Stimulated activated CD4-positive, alpha-beta T cell treated with anti-CD3 and anti-CD28 coated beads, Interleukin-1b, Interleukin-23, amount 100 ng/mL, for 48 hours (primary cell): ENCODE measurements at regions not wholly inside any gene's neighbourhood (a gene's known extent, or its start where the extent isn't known, plus 50 kb on each side); places are given as distances from the start of the nearest gene placed in this dataset.
"Not testable (repeated sequence)": the region's sequence is repeated elsewhere in the genome, so short reads cannot be mapped to it uniquely, and the experiment has no call there.

Source experiments
- DNase-seq: peaks from one replicate; pipeline ENCODE4 v3.0.0-alpha.2; 2020

GRCh38 chr4:184950117-184950830 lies 68.0 kb upstream of the HELT start:
- DNase-seq = no peak

GRCh38 chr4:184950926-184951325 lies 67.4 kb upstream of the HELT start:
- no peak for DNase-seq

- no peak for DNase-seq
These were observed 66.6 kb upstream of the HELT start for GRCh38 chr4:184951668-184952160.

- DNase-seq = no peak
These were observed 65.8 kb upstream of the HELT start for GRCh38 chr4:184952522-184952921.

- no peak for DNase-seq
These were observed 64.8 kb upstream of the HELT start for GRCh38 chr4:184953421-184953945.

- DNase-seq = no peak
These were observed 64.3 kb upstream of the HELT start for GRCh38 chr4:184953971-184954370.

- no peak for DNase-seq
These were observed 63.8 kb upstream of the HELT start for GRCh38 chr4:184954482-184954881.

GRCh38 chr4:184955116-184955515 lies 63.2 kb upstream of the HELT start:
- no peak for DNase-seq

- DNase-seq = no peak
These were observed 62.7 kb upstream of the HELT start for GRCh38 chr4:184955636-184956035.

- DNase-seq = no peak
These were observed 60.7 kb upstream of the HELT start for GRCh38 chr4:184957446-184958115.

GRCh38 chr4:184958127-184958922 lies 60.0 kb upstream of the HELT start:
- no peak for DNase-seq

GRCh38 chr4:184958923-184959210 lies 59.4 kb upstream of the HELT start:
- no peak for DNase-seq

- no peak for DNase-seq
These were observed 59.0 kb upstream of the HELT start for GRCh38 chr4:184959309-184959708.

- DNase-seq = no peak
These were observed 58.5 kb upstream of the HELT start for GRCh38 chr4:184959786-184960185.

GRCh38 chr4:184960505-184960971 lies 57.8 kb upstream of the HELT start:
- DNase-seq = no peak

- no peak for DNase-seq
These were observed 56.6 kb upstream of the HELT start for GRCh38 chr4:184961660-184962059.

- DNase-seq = no peak
These were observed 56.1 kb upstream of the HELT start for GRCh38 chr4:184962125-184962638.

GRCh38 chr4:184965230-184966050 lies 52.9 kb upstream of the HELT start:
- not testable (repeated sequence) for DNase-seq

GRCh38 chr4:184966051-184966691 lies 52.1 kb upstream of the HELT start:
- DNase-seq = not testable (repeated sequence)

- DNase-seq = not testable (repeated sequence)
These were observed 50.6 kb upstream of the HELT start for GRCh38 chr4:184967699-184968098.

- DNase-seq = no peak
These were observed 49.9 kb upstream of the HELT start for GRCh38 chr4:184968366-184968765.
